22Rv1 (cell line): ENCODE measurements at regions not wholly inside any gene's neighbourhood (a gene's known extent, or its start where the extent isn't known, plus 50 kb on each side); places are given as distances from the start of the nearest gene placed in this dataset.

ENCODE experiments used
- CTCF ChIP-seq: fragments of 450-650 bp; IDR thresholded peaks from 2 replicates; pipeline ENCODE4 v1.5.1; 2017; ENCODE audit warnings: mild to moderate bottlenecking
- ZFX ChIP-seq: fragments of 450-650 bp; IDR thresholded peaks from 2 replicates; pipeline ENCODE4 v1.6.1; 2017; ENCODE audit warnings: antibody characterized with exemption, borderline replicate concordance

- no peak for TF ChIP-seq CTCF
- no peak for TF ChIP-seq ZFX
Observed at GRCh38 chr4:188437535-188437934, 298.3 kb downstream of the TRIML1 start.
